ELF-1 (cell line): ENCODE measurements at regions not wholly inside any gene's neighbourhood (a gene's known extent, or its start where the extent isn't known, plus 50 kb on each side); places are given as distances from the start of the nearest gene placed in this dataset.
"Not testable (repeated sequence)": the region's sequence is repeated elsewhere in the genome, so short reads cannot be mapped to it uniquely, and the experiment has no call there.

Experiments
- DNase-seq: peaks from one replicate; pipeline ENCODE4 v3.0.0-alpha.2; 2016; ENCODE audit warnings: low read depth, low spot score

DNA sequence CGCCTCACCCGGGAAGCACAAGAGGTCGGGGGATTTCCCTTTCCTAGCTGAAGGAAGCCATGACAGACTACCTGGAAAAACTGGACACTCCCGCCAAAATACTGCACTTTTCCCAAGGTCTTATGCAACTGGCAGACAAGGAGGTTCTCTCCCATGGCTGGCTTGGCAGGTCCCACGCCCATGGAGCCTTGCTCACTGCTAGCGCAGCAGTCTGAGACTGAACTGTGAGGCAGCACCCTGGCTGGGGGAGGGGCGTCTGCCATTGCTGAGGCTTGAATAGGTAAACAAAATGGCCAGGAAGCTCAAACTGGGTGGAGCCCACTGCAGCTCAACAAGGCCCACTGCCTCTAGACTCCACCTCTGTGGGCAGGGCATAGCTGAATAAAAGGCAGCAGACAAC, 92.1 kb downstream of the C4BPA start:
- DNase-seq: not testable (repeated sequence)

DNA sequence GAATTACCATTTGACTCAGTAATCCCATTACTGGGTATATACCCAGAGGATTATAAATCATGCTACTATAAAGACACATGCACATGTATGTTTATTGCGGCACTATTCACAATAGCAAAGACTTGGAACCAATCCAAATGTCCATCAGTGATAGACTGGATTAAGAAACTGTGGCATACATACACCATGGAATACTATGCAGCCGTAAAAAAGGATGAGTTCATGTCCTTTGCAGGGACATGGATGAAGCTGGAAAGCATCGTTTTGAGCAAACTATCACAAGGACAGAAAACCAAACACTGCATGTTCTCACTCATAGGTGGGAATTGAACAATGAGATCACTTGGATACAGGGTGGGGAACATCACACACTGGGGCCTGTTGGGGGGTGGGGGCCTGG, 97.5 kb downstream of the C4BPA start:
- DNase-seq: not testable (repeated sequence)

DNA sequence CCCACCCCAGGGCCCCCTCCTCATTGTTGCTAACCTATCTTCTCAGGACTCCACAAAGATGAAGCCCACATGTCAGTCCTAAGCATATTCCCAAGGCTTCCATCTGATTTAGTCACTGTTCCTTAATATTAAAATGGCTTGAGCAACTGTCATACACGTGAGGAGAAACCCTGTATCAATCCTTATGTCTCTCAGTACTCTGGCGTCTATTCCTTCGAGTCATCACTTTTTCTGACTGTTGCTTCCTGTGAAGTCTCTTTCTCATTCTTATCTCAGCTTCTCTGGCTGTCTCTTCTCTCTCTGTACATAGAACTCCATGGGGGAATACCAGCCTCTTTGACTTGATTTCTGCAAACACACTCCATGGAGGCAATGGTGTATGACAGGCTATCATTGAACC, 98.4 kb downstream of the C4BPA start:
- DNase-seq: no peak

DNA sequence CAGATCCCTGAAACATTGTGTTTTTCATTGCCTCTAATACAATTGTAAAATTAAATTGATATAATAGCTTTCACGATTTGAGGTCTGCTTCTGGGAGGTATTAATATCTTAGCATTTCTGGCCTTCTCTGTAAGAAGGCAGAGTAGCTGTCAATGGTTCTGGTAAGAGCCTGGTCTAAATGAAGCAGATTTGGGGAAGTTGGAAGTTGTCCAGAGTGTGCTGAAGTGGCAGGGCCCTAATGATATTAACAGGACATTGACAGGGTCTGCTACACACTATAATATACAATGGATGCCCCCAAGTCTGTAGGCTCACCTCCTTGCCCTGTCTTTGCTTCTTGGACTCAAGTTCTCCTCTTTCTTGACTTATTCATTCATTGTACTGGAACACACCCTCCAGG, 99.5 kb downstream of the C4BPA start:
- DNase-seq: no peak

DNA sequence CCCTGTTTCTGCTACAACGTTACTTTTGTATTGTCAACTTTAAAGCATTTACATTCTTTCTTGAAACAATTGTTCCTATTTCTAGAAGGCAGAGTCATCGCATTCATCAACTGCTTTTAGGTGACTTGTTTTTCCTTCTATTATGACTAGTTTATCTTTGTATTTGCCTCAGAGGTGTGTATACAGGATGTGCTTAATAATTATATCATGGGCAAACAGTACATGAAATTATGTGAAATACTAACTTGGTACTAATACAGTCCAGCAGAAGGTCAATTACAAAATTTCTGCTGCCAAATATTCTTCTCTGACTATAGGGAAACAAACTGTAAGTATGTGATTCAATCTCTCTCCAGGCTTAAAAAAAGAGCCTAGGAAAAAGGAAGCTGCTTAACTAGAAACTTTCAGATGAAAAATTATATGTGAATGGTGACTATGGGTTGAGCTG, 101.6 kb downstream of the C4BPA start:
- no peak for DNase-seq

DNA sequence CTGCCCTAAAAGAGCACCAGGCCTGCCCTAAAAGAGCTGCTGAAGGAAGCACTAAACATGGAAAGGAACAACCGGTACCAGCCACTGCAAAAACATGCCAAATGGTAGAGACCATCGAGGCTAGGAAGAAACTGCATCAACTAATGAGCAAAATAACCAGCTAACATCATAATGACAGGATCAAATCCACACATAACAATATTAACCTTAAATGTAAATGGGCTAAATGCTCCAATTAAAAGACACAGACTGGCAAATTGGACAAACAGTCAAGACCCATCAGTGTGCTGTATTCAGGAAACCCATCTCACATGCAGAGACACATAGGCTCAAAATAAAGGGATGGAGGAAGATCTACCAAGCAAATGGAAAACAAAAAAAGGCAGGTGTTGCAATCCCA, 104.7 kb downstream of the C4BPA start:
- DNase-seq: not testable (repeated sequence)

DNA sequence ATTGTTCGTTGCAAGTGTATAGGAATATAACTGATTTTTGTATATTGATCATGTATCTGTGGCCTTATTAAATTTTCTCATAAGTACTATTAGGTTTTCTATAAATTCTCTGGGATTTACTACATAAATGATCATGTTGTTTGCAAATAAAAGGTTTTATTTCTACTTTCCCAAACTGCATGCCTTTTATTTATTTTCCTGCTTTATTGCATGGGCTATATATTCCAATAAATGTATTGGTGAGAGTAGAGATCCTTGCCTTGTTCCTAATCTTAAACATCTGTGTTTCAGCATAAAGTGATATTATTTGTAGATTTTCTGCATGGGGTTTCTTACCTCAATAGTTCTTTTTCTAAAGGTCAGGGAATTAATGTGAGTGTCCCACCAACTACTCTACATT, 107.0 kb upstream of the CD55 start:
- DNase-seq: no peak

DNA sequence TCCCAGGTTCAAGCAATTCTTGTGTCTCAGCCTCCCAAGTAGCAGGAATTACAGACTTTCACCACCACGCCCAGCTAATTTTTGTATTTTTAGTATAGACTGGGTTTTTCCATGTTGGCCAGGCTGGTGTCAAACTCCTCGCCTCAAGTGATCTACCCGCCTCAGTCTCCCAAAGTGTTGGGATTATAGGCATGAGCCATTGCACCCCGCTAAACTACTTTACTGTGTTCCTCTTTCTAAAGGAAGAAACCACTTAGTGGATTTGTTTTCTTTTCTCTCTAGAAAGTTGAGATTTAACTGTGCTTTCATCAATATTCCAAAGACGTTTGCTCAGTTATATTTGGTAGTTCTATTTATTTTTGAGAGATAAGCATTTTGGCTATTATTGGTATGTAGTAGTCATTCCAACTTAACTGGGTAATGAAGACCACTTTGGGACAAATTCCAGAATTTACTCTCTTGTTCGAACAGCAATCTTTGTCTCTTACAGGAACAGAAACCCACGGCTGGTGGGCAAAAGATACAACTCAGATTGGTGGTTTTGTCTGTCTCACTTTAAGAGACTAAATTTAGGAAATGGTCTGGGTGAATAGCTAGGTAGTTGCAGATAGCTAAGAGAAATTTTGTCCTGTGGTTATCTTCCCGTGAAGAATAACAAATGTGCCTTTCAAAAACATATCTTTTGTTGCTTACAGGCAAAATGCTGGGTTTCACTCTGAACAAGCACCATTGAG, 103.5 kb upstream of the CD55 start:
- no peak for DNase-seq

DNA sequence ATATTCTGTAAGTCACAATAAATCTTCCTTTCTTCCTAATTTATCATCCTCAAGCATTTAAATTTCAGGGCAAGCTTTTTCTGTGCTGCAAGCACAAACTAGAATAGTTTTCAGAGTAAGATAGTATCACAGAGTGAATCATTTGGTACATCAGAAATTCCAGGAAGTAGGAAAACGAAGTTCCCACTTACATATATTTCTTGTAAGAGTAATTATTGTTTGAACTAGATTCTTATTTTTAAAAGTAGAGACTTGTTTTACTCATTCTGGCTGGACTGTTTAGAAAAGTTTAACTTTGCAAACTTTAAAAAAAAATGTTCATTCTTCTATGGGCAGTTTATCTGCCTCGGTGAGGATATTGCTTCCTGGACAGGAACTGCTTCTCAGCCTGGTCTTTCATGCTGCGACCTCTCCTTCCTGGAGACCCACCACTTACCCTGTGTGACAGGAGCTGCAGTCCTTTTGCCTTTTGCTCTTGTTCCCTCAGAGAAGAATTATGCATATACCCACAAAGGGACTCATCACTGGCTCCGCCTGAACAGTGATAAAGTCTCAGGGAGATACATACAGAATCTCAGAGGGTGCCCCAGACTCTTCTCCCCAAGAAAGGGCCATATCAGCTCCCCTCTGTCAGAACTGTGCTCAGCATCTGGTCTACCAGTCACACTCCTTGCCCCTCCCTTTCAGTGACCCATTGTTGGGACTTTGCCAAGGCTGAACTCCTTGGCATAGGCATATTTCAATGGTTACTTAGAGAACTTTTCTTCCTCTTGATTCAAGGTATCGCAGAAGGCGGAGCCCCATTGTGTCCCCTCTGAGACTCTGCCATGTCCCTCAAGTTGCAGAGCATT, 102.7 kb upstream of the CD55 start:
- DNase-seq: no peak

DNA sequence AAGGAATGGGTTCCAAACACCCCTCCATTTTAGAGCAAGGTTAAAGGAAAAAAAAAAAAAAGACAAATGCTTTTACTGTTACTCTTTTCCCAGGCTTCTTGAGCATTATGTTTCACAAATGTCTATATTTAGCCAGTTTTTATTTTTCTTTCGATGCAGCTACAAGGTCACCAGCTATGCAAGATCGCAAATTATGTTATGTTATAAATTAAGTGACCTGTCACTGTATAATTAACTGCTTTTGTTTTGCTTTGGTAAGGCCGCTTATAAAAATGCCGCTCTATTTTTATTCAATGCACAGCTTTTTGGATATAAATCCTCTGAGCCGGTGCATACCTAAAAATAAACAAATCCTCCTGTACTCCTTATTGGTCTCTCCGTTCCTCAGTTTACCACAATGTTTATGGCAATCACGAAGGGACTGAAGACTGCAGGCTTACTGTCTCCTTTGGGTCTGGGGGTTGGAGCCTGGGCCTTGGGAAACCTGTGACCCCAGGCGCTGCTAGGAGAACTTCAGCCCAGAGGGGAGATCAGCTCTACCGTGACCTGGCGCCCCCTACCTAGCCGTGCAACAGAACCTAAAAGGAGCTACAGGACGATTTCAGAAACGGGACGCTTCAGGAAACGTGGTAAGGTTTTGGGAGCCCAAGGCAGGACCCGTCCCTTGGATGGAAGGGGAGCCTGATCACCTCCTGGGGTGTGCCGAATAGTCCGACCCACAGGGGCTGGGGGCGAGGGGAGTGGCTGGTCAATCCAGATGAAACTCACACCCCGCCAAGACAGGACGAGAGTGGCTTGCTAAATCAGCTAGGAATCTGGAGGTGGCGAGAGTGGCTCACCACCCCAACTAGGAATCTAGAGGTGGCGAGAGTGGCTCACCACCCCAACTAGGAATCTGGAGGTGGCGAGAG, 101.2 kb upstream of the CD55 start:
- no peak for DNase-seq

DNA sequence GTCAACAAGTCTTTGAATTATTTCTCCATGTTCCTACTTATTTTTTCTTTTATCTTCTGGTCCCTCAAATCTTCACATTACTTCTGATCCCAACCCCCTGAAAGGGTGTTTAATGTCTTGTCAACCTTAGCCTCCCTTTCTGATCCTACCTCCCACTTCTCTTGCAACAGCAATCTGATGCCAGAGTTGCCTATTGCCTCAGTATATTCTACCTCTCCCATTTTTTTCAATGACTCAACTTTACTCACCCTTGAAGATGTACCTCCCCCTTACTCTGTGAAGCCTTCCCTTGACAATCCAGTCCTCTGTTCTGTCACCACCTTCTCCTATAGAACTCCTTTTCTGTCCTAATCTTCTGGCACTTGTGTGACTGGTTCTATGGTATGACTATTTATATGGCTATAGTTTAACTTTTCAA, 99.5 kb upstream of the CD55 start:
- no peak for DNase-seq

DNA sequence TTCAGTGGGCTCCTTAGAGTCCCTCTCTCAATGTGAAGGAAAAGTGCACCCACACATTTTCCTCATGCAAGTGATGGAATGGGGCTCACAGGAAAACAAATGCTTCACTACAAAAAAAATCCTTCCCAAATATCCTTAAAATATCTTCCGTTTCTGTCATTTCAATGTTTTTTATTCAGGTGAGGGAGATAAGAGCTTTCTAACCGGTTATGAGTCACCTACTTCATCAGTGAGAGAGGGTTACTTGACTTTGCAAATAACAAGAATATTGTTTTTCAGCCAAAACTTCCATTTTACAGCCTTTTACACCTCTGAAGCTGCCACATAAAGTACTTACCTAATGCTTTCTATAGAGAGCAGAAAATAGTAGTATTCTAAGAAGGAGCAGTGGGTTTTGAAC, 98.3 kb upstream of the CD55 start:
- DNase-seq: no peak

DNA sequence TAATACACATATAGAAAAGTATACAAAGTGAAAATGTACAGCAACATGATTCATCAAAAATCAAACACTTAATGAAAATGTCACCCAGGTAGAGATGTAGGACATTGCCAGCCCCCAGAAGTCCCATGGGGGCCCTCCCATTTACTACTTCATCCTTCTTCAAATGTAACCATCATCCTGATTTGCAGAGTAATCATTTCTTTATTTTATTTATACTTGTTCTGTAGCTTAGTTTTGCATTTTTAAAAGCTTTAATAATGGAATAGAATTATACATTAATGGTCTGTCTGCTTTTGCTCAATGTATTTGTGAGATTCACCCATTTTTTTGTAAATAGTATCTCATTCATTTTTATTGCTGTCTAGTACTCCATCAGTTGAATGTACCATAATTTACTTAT, 96.8 kb upstream of the CD55 start:
- no peak for DNase-seq

DNA sequence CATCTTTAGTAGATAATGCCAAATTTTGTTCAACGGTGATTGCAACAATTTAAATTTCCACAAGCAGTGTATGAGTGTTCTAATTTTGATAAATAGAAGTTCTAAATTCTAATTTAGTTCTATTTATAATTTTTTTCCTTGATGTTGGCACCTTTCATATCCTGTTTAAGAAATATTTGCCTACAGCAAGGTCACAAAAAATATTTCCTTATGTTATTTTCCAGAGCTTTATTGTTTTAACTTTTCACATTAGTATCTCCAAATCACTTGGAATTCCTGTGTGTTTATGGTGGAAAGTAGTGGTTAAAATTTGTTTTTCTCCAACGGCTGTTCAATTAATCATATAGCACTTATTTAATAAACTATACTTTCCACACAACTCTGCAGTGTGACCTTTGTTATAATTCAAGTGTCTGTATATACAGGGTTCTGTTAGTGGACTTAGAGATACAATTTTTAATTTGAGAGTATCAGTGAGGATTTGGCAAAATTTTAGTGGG, 94.3 kb upstream of the CD55 start:
- no peak for DNase-seq

DNA sequence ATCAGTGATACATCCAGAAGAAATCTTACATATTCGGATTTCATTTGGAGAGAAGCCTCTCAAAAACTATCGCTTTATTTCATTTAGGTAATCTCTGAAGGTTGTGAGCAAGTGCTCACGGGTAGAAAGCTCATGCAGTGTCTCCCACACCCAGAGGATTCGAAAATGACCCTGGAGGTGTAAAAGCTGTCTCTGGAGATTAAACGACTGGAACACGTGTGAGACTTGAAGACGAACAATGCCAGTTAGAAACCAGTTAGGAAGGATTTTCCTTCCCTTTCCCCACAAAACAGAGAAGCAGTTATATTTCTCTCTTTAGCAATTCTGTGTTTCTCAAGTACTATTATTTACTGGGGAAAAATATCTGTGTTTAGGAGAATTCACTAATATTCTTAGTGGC, 92.5 kb upstream of the CD55 start:
- DNase-seq: no peak

DNA sequence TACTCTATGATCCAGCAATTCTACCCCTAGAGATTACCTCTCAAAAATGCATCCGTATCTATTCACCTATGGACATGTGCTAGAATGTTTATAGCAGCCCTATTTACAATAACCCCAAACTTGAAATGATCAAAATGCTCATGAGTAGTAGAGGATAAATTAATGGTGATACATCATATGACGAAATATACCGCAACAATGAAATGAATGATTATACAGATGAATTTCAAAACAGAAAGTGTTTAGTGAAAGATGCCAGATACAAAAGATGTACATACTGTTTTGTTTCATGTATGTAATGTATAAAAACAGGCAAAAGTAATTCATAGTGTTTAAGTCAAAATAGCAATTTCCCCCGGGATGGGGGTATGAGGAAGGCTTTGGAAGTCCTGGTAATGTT, 91.0 kb upstream of the CD55 start:
- no peak for DNase-seq

DNA sequence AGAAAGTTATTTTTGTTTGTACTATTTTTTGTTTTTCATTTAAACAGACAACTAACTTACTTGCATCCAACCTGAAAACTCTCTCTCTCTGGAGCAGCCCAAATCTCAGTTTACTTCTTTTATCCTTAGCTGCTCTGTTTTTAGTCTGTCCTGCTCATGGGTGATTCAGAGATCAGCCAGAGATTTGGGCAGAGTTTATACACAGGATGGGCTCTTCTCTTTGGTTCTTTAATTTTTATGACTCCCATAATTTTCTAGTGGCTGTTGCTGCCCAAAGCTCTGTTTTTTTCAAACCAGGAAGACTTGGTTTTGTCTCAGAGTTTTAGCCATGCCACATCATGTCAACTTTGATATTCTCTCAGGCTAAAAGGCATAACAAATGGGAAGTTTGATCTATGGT, 86.8 kb upstream of the CD55 start:
- no peak for DNase-seq

DNA sequence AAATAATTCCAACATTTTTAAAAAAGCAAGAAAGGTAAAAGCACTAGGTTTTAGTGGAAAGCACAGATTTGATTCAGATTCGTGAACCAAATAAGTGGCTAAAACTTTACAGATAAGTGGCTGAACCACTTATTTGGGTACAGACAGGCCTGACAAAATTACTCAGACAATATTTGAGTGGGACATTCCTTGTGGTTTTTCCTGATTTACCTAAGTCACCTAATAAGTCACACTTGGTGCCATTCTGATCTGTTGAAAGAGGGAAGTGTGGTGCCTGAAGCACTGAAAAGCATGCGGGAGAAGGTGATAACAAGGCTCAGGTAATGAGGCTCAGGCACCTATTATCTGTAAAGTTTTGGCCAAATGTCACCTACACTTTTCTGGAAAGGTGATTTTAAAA, 81.6 kb upstream of the CD55 start:
- no peak for DNase-seq

DNA sequence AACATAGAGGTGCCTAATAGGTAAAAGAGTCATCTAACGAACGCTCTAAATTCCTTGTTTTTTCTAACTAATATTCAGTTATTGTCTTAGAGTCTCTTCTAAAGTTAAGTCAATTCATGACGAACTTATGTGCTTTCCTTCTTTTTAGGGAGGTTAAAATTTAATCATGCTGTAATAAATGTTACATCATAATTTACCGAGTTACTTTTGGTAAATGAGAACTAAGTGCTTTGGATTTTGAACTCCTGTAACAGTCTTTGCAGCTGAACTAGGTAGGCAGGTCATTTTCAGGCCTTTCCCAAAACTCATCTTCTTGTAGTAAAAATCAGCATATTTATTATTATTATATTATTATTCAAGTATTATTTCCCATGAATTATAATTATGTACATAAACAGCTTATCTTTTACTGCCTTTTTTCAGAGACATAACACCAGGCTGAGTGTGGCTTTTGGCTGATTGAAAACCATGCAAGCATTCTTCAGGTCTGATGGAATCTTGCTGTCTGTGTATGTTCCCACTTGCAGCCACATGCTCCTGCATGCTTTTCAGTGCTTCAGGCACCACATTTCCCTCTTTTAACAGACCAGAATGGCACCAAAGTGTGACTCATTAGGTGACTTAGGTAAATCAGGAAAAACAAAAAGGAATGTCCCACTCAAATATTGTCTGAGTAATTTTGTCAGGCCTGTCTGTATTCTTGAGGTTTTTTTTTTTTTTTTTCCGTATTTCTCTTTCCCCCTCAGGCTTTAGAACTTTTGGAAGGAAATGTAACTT, 81.0 kb upstream of the CD55 start:
- peak; percentile 6 for DNase-seq

DNA sequence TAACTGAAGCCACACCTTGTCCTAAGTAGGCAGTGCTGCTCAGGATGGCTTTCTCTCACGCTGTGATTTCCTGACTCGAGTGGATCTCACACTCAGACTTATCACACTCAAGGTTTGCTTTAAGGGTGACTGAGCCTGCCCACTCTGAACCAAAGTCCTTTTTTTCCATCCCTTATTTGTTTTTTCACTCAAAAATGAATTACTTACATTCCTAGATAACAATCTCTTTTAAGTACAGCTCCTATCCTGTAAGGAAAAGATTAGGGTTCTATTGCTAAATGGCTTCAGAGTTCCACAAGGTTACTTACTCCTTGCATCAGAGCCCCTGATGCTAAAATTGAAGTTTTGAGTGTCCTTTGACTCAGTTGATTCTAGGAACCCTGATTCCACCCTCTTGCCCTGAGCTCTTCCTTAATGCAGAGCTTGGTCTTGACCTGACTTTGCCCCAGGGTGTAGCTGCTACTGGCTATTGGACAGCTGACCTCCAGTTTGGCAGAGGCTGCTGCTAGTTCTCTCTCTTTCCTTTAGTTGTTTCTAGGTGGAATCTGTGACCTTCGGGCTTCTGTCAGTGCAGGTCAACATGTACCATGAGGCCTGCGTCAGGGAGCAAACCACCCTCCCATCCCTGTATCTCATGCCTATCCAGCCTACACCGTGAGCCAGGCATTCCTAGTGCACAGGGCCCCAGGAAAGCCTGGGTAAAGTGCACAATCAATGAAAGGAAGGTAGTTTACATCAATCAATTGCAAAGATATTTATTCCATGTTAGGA, 80.1 kb upstream of the CD55 start:
- peak; percentile 37 for DNase-seq
